B cell (primary cell): ENCODE measurements at regions not wholly inside any gene's neighbourhood (a gene's known extent, or its start where the extent isn't known, plus 50 kb on each side); places are given as distances from the start of the nearest gene placed in this dataset.

Experiments
- ATAC-seq: fragments of 200-7000 bp; cut with Tn5 transposase; one replicate; pipeline ENCODE4 v1.10.0; 2021; ENCODE audit warnings: low read depth, mild to moderate bottlenecking, moderate number of reproducible peaks, moderate library complexity
- CTCF ChIA-PET: fragments of 350-600 bp; sonication (Branson Sonifier 250); formaldehyde crosslinking; loops from one replicate; lab custom pipeline; 2021; ENCODE audit warnings: antibody characterized with exemption, inconsistent platforms; lab: Charles Lee
- POLR2A ChIA-PET: fragments of 350-600 bp; sonication (Branson Sonifier 250); formaldehyde crosslinking; loops from one replicate; lab custom pipeline; 2021; ENCODE audit warnings: antibody characterized with exemption; lab: Charles Lee
- DNase-seq: peaks from one replicate; pipeline ENCODE4 v3.0.0; 2013
- H2AFZ ChIP-seq: 2 replicates; pipeline ENCODE4 v1.6.1; 2012; ENCODE audit warnings: mild to moderate bottlenecking, low read depth, low read length; ENCODE audit not compliant: insufficient read depth, poor library complexity, severe bottlenecking
- H3K27ac ChIP-seq, 2 donors: 1 replicate in 1 of 2; 2 replicates in 1 of 2; pipeline ENCODE4 v1.5.1; 2012 to 2013; ENCODE audit warnings: low read length in 2 of 2, mild to moderate bottlenecking in 2 of 2, moderate library complexity in 1 of 2
- H3K27me3 ChIP-seq, 4 experiments: fragments of 200-600 bp in 1 of 4; sonication (generic) in 1 of 4; replicated peaks in 1 of 4; 1 replicate in 2 of 4; 2 replicates in 2 of 4; pipeline versions ENCODE4 v1.6.1 to v1.7.0; 2013 to 2016; ENCODE audit warnings: low read length in 3 of 4, mild to moderate bottlenecking in 2 of 4, mixed read lengths in 1 of 4, moderate library complexity in 1 of 4; ENCODE audit not compliant: insufficient read depth in 4 of 4, control insufficient read depth in 3 of 4; ENCODE audit errors: control extremely low read depth in 1 of 4
- H3K36me3 ChIP-seq, 2 experiments: replicated peaks in 1 of 2; 1 replicate in 1 of 2; 2 replicates in 1 of 2; pipeline versions ENCODE4 v1.6.1 to v1.7.1; 2013; ENCODE audit warnings: low read length in 1 of 2; ENCODE audit not compliant: insufficient read depth in 2 of 2, control insufficient read depth in 1 of 2; ENCODE audit errors: control extremely low read depth in 1 of 2, extremely low read depth in 1 of 2
- H3K4me1 ChIP-seq, 2 donors: fragments of 200-600 bp in 1 of 2; sonication (generic) in 1 of 2; 1 replicate in 1 of 2; 2 replicates in 1 of 2; pipeline versions ENCODE4 v1.5.1 to v1.6.1; 2013 to 2017; ENCODE audit warnings: low read length in 2 of 2; ENCODE audit not compliant: control insufficient read depth in 2 of 2, insufficient read depth in 2 of 2
- H3K4me2 ChIP-seq: replicated peaks from 2 replicates; pipeline ENCODE3; 2012; ENCODE audit warnings: mild to moderate bottlenecking, low read depth, low read length; ENCODE audit not compliant: poor library complexity, severe bottlenecking
- H3K4me3 ChIP-seq, 5 experiments: fragments of 200-600 bp in 1 of 5; sonication (generic) in 1 of 5; 1 replicate in 3 of 5; 2 replicates in 2 of 5; pipeline versions ENCODE4 v1.5.1 to v1.7.0; 2011 to 2016; ENCODE audit warnings: low read length in 4 of 5, mild to moderate bottlenecking in 4 of 5, low read depth in 2 of 5, control low read depth in 1 of 5, moderate library complexity in 1 of 5; ENCODE audit not compliant: insufficient read depth in 1 of 5; ENCODE audit errors: control extremely low read depth in 1 of 5, extremely low read depth in 1 of 5
- H3K79me2 ChIP-seq: fragments of 200-600 bp; sonication (generic); one replicate; pipeline ENCODE4 v1.6.0; 2016; ENCODE audit warnings: low read length; ENCODE audit not compliant: control insufficient read depth, insufficient read depth
- H3K9ac ChIP-seq: fragments of 200-600 bp; sonication (generic); 2 replicates; pipeline ENCODE4 v1.6.1; 2017; ENCODE audit warnings: mild to moderate bottlenecking, low read length, moderate library complexity
- H3K9me3 ChIP-seq, 3 donors: one replicate each; pipeline versions ENCODE4 v1.6.1 to v1.7.1; 2013; ENCODE audit warnings: low read length in 2 of 3; ENCODE audit not compliant: control insufficient read depth in 2 of 3, insufficient read depth in 1 of 3; ENCODE audit errors: control extremely low read depth in 1 of 3
- H4K20me1 ChIP-seq: 2 replicates; pipeline ENCODE4 v1.6.0; 2012; ENCODE audit warnings: mild to moderate bottlenecking, low read length; ENCODE audit not compliant: insufficient read depth, control insufficient read depth, poor library complexity, severe bottlenecking
- H3K27ac Mint-ChIP-seq: one replicate; pipeline ENCODE4 v1.8.0; 2021; ENCODE audit warnings: mixed read lengths
- H3K27me3 Mint-ChIP-seq: one replicate; pipeline ENCODE4 v1.8.0; 2021; ENCODE audit warnings: mixed read lengths
- H3K4me1 Mint-ChIP-seq: one replicate; pipeline ENCODE4 v1.8.0; 2021; ENCODE audit warnings: mixed read lengths
- H3K4me3 Mint-ChIP-seq: one replicate; pipeline ENCODE4 v1.8.0; 2021; ENCODE audit warnings: mixed read lengths
- H3K9me3 Mint-ChIP-seq: one replicate; pipeline ENCODE4 v1.8.0; 2022; ENCODE audit warnings: mixed read lengths; ENCODE audit not compliant: insufficient read depth
- EZH2 ChIP-seq: IDR thresholded peaks from 2 replicates; pipeline ENCODE4 v1.6.1; 2012; ENCODE audit warnings: borderline replicate concordance, low read depth, mild to moderate bottlenecking, moderate library complexity, low read length; ENCODE audit not compliant: insufficient read depth, poor library complexity, severe bottlenecking
- WGBS: methylation state at CpG from one replicate; pipeline ENCODE4 v1.1.5; 2013; ENCODE audit warnings: missing lambda C conversion rate; ENCODE audit not compliant: insufficient coverage; 5-methylcytosine and 5-hydroxymethylcytosine counted together
- intact Hi-C: fragments of 100-400 bp; cut with micrococcal nuclease; formaldehyde crosslinking; loops from one replicate; pipeline ENCODE4 v1.10.0; 2022
- TF ChIP-seq, protein P1 (sequence below): fragments of 200-600 bp; IDR thresholded peaks from one replicate; pipeline ENCODE4 v1.8.0; 2022; ENCODE audit warnings: antibody characterized with exemption, mild to moderate bottlenecking

DNA sequence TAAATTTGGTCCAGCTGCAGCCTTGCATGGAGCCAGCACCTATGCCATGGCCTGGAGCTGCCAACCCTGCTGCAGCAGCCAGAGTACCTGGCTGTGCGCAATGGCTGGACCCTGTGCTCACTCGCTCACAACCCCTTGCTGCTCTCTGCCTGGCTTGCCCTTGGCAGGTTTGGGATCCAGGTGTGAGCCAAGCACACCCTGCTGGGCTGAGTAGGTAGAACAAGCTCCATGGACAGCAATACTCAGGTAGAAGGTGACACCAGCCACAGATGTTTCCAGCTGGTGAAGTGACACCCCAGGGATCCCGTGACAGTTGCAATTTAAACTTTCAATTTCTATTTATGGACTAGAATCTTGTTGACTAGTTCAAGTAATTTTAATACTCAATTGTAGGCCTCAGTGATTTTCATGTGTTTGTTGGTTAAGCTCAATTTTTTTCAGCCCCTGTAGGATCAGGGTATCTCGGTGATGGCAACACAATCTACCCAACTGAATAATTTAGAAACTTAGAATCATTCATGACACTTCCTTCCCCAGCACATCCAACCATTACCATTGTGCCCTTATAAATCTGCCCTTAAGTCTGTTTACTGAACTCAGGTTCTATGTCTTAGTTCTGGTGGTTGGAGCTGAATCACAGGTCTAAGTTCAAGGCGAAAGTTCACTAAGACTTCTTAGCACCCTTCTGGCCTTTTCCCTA is 480.0 kb downstream of the PMP22 start:
- peaks cover 0 to 15% (median 0%) of the 10 kb centered on the region in 3 donors for H3K9me3 ChIP-seq
- no peak for TF ChIP-seq EZH2
- TF ChIP-seq, protein P1, sequence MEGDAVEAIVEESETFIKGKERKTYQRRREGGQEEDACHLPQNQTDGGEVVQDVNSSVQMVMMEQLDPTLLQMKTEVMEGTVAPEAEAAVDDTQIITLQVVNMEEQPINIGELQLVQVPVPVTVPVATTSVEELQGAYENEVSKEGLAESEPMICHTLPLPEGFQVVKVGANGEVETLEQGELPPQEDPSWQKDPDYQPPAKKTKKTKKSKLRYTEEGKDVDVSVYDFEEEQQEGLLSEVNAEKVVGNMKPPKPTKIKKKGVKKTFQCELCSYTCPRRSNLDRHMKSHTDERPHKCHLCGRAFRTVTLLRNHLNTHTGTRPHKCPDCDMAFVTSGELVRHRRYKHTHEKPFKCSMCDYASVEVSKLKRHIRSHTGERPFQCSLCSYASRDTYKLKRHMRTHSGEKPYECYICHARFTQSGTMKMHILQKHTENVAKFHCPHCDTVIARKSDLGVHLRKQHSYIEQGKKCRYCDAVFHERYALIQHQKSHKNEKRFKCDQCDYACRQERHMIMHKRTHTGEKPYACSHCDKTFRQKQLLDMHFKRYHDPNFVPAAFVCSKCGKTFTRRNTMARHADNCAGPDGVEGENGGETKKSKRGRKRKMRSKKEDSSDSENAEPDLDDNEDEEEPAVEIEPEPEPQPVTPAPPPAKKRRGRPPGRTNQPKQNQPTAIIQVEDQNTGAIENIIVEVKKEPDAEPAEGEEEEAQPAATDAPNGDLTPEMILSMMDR, result peak; percentile 25
- ATAC-seq (peak; percentile 45), DNase-seq (peak; percentile 25)
- no peaks in the 10 kb centered on the region for H4K20me1 ChIP-seq
- H3K4me1 ChIP-seq, result peaks cover 2% of the 10 kb centered on the region in 2 donors
- no peak overlapping the region for H3K4me3 ChIP-seq
- H2AFZ ChIP-seq, result no peak overlapping the region
- ChIA-PET POLR2A (no interaction called here), CTCF (interaction anchor here (0.6 to 2.1 kb wide), 8 partner anchors 10 to 1188 kb away, joined by 3 to 6 read pairs (median 4); no protein-coding TSS in a partner anchor)
- H3K9ac ChIP-seq, result no peak overlapping the region
- H3K9me3 Mint-ChIP-seq, result no peaks in the 10 kb centered on the region
- H3K27me3 Mint-ChIP-seq, result peaks cover 14% of the 10 kb centered on the region
- no peak overlapping the region for H3K4me3 Mint-ChIP-seq
- peaks cover 0 to 10% (median 3%) of the 10 kb centered on the region in 4 experiments for H3K27me3 ChIP-seq
- no peaks in the 10 kb centered on the region for H3K36me3 ChIP-seq
- no peaks in the 10 kb centered on the region for H3K79me2 ChIP-seq
- WGBS, result 75% methylated on average over 2 of the region's 5 CpGs
- intact Hi-C loops, result no loop called here
- H3K27ac ChIP-seq, result no peak overlapping the region
- H3K4me1 Mint-ChIP-seq, result peaks cover 9% of the 10 kb centered on the region
- no peak overlapping the region for H3K4me2 ChIP-seq
- H3K27ac Mint-ChIP-seq, result no peak overlapping the region

DNA sequence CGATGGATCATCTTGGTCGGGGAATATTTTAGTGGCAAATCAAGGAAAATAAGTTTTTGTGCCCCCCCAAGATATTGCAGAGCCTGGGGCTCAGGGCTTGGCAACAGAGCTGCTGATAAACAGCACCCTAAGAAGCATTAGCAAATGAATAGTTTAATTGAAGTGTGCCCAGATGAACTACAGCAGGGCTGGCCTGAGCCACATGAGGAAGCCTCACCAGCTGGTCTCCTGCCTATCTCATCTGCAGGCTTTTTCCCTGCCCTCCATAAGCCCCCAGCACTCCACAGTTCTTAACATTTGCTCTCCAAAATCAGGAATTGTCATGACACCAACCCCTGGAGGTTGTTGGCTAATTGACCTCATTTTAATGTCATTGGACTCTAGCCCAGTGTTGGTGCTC is 480.2 kb downstream of the HS3ST3B1 start:
- H3K9me3 ChIP-seq, result peaks cover 0 to 15% (median 0%) of the 10 kb centered on the region in 3 donors
- no peaks in the 10 kb centered on the region for H4K20me1 ChIP-seq
- intact Hi-C loops, result no loop called here
- H3K4me1 ChIP-seq, result no peaks in the 10 kb centered on the region
- H3K4me2 ChIP-seq, result no peak overlapping the region
- Mint-ChIP-seq H3K27me3 (peaks cover 10% of the 10 kb centered on the region), H3K9me3 (no peaks in the 10 kb centered on the region), H3K4me1 (peaks cover 6% of the 10 kb centered on the region), H3K27ac (no peak overlapping the region), H3K4me3 (no peak overlapping the region)
- no peaks in the 10 kb centered on the region for H3K79me2 ChIP-seq
- ATAC-seq, result no peak
- CTCF ChIA-PET, result no interaction called here
- no peaks in the 10 kb centered on the region for H3K36me3 ChIP-seq
- peaks cover 0 to 3% (median 0%) of the 10 kb centered on the region in 4 experiments for H3K27me3 ChIP-seq
- POLR2A ChIA-PET, result no interaction called here
- no peak overlapping the region for H3K9ac ChIP-seq
- TF ChIP-seq EZH2, result no peak
- TF ChIP-seq, protein P1, result no peak
- DNase-seq, result no peak
- no peak overlapping the region for H3K4me3 ChIP-seq
- no peak overlapping the region for H2AFZ ChIP-seq
- WGBS, result 85% methylated on average over 2 of the region's 2 CpGs
- no peak overlapping the region for H3K27ac ChIP-seq
